Activated CD8-positive, alpha-beta memory T cell treated with anti-CD3 and anti-CD28 coated beads for 48 hours (primary cell): ENCODE measurements at regions not wholly inside any gene's neighbourhood (a gene's known extent, or its start where the extent isn't known, plus 50 kb on each side); places are given as distances from the start of the nearest gene placed in this dataset.

ENCODE experiments used
- DNase-seq, 3 experiments: peaks; one replicate each; pipeline ENCODE4 v3.0.0-alpha.2; 2020; ENCODE audit warnings: low read depth in 2 of 3, low spot score in 2 of 3

GRCh38 chr2:126531029-126531428, 124.9 kb upstream of the GYPC start:
- DNase-seq = no peak

GRCh38 chr2:126534478-126534877, 121.5 kb upstream of the GYPC start:
- DNase-seq = no peak

GRCh38 chr2:126535408-126535807, 120.5 kb upstream of the GYPC start:
- no peak for DNase-seq

GRCh38 chr2:126536605-126537200, 119.3 kb upstream of the GYPC start:
- no peak for DNase-seq

GRCh38 chr2:126539101-126539500, 116.9 kb upstream of the GYPC start:
- DNase-seq = no peak

GRCh38 chr2:126542247-126542646, 113.7 kb upstream of the GYPC start:
- DNase-seq = no peak

- DNase-seq = no peak
Measured at GRCh38 chr2:126543081-126543480, 112.9 kb upstream of the GYPC start.

- no peak for DNase-seq
Measured at GRCh38 chr2:126558029-126558428, 97.9 kb upstream of the GYPC start.

GRCh38 chr2:126568734-126569133, 87.2 kb upstream of the GYPC start:
- no peak for DNase-seq

- DNase-seq = no peak
Measured at GRCh38 chr2:126571403-126571802, 84.6 kb upstream of the GYPC start.

- no peak for DNase-seq
Measured at GRCh38 chr2:126575631-126576030, 80.3 kb upstream of the GYPC start.

GRCh38 chr2:126579868-126580267, 76.1 kb upstream of the GYPC start:
- no peak for DNase-seq

GRCh38 chr2:126586317-126586716, 69.6 kb upstream of the GYPC start:
- no peak for DNase-seq

GRCh38 chr2:126599062-126599461, 56.9 kb upstream of the GYPC start:
- no peak for DNase-seq

GRCh38 chr2:126600742-126601141, 55.2 kb upstream of the GYPC start:
- DNase-seq = no peak

GRCh38 chr2:126602334-126602733, 53.6 kb upstream of the GYPC start:
- DNase-seq = no peak
